ENCODE measurements at regions not wholly inside any gene's neighbourhood (a gene's known extent, or its start where the extent isn't known, plus 50 kb on each side); places are given as distances from the start of the nearest gene placed in this dataset.

DNA sequence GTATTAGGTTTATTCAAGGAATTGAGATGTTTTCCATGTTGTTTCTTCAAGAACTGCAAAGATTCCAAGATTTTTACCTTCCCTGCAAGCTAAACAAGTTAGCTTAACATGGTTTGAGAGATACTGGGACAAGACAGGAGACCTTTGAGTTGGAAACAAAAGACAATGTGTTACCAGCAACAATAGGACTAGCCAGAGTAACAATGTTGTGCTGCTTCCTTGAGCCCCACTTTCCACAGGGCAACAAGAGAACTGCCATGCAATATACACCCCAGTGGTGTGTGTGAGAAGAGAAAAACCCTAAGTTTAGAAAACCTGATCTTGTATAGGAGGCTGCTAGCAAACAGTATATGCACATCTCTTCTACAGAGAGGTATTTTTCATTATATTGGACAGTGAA lies 264.6 kb downstream of the PCDH20 start:
- Histone ChIP-seq H3K4me1 (no peaks in the 10 kb centered on the region), H3K36me3 (no peaks in the 10 kb centered on the region), H3K27me3 (no peaks in the 10 kb centered on the region), H3K4me3 (no peak overlapping the region), H3K27ac (no peak overlapping the region), H3K9me3 (no peaks in the 10 kb centered on the region)
- TF ChIP-seq, protein P1, sequence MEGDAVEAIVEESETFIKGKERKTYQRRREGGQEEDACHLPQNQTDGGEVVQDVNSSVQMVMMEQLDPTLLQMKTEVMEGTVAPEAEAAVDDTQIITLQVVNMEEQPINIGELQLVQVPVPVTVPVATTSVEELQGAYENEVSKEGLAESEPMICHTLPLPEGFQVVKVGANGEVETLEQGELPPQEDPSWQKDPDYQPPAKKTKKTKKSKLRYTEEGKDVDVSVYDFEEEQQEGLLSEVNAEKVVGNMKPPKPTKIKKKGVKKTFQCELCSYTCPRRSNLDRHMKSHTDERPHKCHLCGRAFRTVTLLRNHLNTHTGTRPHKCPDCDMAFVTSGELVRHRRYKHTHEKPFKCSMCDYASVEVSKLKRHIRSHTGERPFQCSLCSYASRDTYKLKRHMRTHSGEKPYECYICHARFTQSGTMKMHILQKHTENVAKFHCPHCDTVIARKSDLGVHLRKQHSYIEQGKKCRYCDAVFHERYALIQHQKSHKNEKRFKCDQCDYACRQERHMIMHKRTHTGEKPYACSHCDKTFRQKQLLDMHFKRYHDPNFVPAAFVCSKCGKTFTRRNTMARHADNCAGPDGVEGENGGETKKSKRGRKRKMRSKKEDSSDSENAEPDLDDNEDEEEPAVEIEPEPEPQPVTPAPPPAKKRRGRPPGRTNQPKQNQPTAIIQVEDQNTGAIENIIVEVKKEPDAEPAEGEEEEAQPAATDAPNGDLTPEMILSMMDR (IDR thresholded peaks at IDR 0.05), result no peak
- no peak for DNase-seq (ENCODE audit: low spot score)

DNA sequence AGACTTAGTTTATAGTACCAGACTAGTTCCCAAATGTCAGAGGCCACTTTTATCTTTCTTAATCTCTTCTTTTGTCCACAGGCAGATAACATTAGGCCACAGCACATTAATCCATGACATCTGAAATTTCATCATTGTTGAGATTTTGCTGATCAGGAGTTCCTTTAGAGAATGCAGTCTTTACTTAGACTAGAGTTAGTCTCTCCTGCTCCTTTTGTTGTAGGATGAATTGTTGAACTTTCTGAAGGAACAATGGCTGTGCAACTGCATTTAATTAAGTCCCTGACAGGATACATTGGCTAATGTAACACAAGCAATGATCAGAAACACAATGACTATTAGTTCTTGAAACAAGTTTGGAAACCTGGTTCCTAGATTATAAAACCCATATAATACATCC lies 266.3 kb downstream of the PCDH20 start:
- no peak overlapping the region for H3K4me3 ChIP-seq
- no peaks in the 10 kb centered on the region for H3K4me1 ChIP-seq
- TF ChIP-seq, protein P1 (IDR thresholded peaks at IDR 0.05), result no peak
- no peaks in the 10 kb centered on the region for H3K36me3 ChIP-seq
- DNase-seq (ENCODE audit: low spot score), result no peak
- H3K27me3 ChIP-seq, result no peaks in the 10 kb centered on the region
- H3K27ac ChIP-seq, result no peak overlapping the region
- no peaks in the 10 kb centered on the region for H3K9me3 ChIP-seq

DNA sequence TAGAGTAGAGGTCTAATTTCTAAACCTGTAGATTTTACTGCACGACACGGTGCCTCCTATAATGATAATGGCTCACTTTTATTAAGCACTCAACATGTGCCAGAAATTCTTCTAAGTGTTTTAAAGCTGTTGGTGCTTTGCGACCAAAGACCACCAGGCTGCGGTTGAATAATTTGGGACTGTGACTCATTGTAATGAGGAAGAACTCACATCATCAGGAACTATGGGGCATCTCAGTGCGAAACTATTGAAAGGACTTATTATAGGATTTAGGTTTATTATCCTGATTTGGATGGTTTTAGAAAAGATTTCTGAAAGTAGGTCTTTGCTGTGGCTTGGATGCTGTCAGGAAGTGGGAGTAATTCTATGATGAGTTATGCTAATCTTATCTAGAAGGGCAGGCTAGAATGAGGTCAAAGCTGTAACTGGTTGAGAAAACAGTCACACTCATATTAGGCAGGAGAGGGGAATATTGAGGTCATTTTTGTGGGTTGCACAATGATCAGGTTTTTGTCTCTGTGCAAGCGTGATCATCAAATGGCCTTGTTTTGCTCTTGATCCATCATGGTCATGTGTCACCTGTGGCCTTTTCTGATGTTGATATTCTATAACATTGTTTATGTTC lies 266.8 kb downstream of the PCDH20 start:
- TF ChIP-seq, protein P1 (IDR thresholded peaks at IDR 0.05), result no peak
- Histone ChIP-seq H3K27ac (no peak overlapping the region), H3K27me3 (no peaks in the 10 kb centered on the region), H3K4me1 (no peaks in the 10 kb centered on the region), H3K4me3 (no peak overlapping the region), H3K9me3 (no peaks in the 10 kb centered on the region), H3K36me3 (no peaks in the 10 kb centered on the region)
- DNase-seq (ENCODE audit: low spot score), result no peak

DNA sequence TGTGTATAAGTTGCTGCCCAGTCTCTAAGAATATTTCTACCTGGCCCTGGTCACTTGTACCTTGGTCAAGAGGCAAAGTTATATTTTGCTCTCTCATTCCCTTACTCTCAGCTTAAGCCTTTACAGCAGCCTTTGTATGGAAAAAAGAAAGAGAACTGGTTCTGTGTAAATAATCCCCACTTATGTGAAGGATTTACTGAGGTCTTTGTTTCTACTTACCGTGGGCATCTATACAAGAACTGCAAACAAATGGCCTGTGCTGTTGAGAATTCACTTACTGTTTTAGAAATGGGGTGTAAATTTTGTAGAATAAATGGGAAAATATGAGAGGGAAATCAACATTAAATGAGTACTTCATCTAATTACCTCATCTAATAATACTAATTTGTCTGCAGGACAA lies 267.4 kb downstream of the PCDH20 start:
- Histone ChIP-seq H3K4me3 (no peak overlapping the region), H3K27me3 (no peaks in the 10 kb centered on the region), H3K36me3 (no peaks in the 10 kb centered on the region), H3K27ac (no peak overlapping the region), H3K4me1 (no peaks in the 10 kb centered on the region), H3K9me3 (no peaks in the 10 kb centered on the region)
- DNase-seq (ENCODE audit: low spot score), result no peak
- TF ChIP-seq, protein P1 (IDR thresholded peaks at IDR 0.05), result no peak

DNA sequence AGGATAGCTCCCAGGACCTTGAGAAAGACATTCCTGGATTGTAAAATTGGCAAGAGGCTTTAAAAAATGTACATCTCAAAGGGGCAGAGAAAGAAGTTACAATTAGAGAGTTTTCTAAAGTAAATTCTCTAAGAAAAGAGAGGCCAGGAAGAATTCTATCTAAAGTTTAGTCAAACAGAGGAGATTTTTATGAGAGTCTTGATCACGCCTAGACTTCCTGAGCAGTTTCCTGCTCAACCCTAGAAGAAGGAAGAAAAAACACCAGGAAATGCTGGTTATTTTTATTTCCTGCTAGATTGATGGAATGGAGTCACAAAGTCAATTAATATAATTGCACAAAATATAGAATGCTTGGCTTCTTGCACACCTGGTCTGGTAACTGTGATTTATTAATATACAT lies 269.1 kb downstream of the PCDH20 start:
- Histone ChIP-seq H3K27ac (no peak overlapping the region), H3K9me3 (no peaks in the 10 kb centered on the region), H3K27me3 (no peaks in the 10 kb centered on the region), H3K4me1 (no peaks in the 10 kb centered on the region), H3K36me3 (no peaks in the 10 kb centered on the region), H3K4me3 (no peak overlapping the region)
- TF ChIP-seq, protein P1 (IDR thresholded peaks at IDR 0.05), result no peak
- DNase-seq (ENCODE audit: low spot score), result no peak

DNA sequence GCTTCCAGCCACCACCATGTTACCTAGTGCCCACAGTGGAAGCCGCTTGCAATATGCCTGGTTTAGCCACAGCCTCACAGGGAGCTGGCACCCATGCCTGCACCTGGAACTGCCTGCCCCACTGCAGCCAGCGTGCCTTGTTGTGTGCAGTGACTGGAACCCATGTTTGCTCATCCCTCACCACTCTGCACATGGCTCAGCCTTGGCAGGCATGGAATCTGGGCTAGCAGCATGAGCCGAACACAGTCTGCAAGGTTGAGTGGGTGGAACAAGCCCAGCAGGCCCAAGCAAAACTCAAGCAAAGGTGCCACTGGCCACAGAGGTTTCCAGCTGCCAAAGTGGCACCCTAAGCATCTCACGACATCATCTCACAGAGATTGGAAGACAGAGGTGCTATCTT lies 269.5 kb downstream of the PCDH20 start:
- no peaks in the 10 kb centered on the region for H3K27me3 ChIP-seq
- TF ChIP-seq, protein P1 (IDR thresholded peaks at IDR 0.05), result no peak
- no peak overlapping the region for H3K4me3 ChIP-seq
- no peaks in the 10 kb centered on the region for H3K36me3 ChIP-seq
- H3K9me3 ChIP-seq, result no peaks in the 10 kb centered on the region
- no peaks in the 10 kb centered on the region for H3K4me1 ChIP-seq
- H3K27ac ChIP-seq, result no peak overlapping the region
- no peak for DNase-seq (ENCODE audit: low spot score)
